Upper lobe of left lung (tissue), 6 donors: ENCODE measurements at regions not wholly inside any gene's neighbourhood (a gene's known extent, or its start where the extent isn't known, plus 50 kb on each side); places are given as distances from the start of the nearest gene placed in this dataset.

ENCODE experiments used
- ATAC-seq, 2 donors: fragments of 200-7000 bp; cut with Tn5 transposase; one replicate each; pipeline ENCODE4 v1.9.1; 2022; ENCODE audit warnings: mild to moderate bottlenecking in 2 of 2, moderate library complexity in 2 of 2; ENCODE audit not compliant: low FRiP score in 2 of 2
- DNase-seq, 2 donors: peaks; one replicate each; pipeline ENCODE4 v3.0.0-alpha.2; 2019 to 2020
- H3K27ac ChIP-seq, 4 donors: fragments of 200-600 bp; sonication (generic); one replicate each; pipeline ENCODE4 v1.5.1; 2016 to 2019
- H3K27me3 ChIP-seq, 4 donors: fragments of 200-600 bp; sonication (generic); one replicate each; pipeline ENCODE4 v1.5.1; 2017 to 2019
- H3K36me3 ChIP-seq, 4 donors: fragments of 200-600 bp; sonication (generic); one replicate each; pipeline ENCODE4 v1.5.1; 2016 to 2019
- H3K4me1 ChIP-seq, 4 donors: fragments of 200-600 bp; sonication (generic); one replicate each; pipeline ENCODE4 v1.5.1; 2018 to 2019
- H3K4me3 ChIP-seq, 4 donors: fragments of 200-600 bp; sonication (generic); one replicate each; pipeline ENCODE4 v1.5.1; 2017 to 2019; ENCODE audit warnings: mild to moderate bottlenecking in 2 of 4, moderate library complexity in 1 of 4
- H3K9me3 ChIP-seq, 4 donors: fragments of 200-600 bp; sonication (generic); one replicate each; pipeline ENCODE4 v1.5.1; 2018 to 2019
- EP300 ChIP-seq, 4 donors: sonication (generic); formaldehyde crosslinking; IDR thresholded peaks; one replicate each; pipeline ENCODE4 v1.5.1; 2017; ENCODE audit warnings: antibody characterized with exemption in 4 of 4, control low read depth in 2 of 4
- POLR2A ChIP-seq, 4 donors: fragments of 450-650 bp; IDR thresholded peaks; one replicate each; pipeline ENCODE4 v1.5.1; 2016 to 2017; ENCODE audit warnings: antibody characterized with exemption in 4 of 4, mild to moderate bottlenecking in 2 of 4
- POLR2AphosphoS5 ChIP-seq, 2 donors: sonication (generic); formaldehyde crosslinking; IDR thresholded peaks; one replicate each; pipeline ENCODE4 v1.5.1; 2017; ENCODE audit warnings: antibody characterized with exemption in 2 of 2
- WGBS, 2 donors: methylation state at CpG; one replicate each; pipeline ENCODE4 v1.1.5; 2017 to 2018; 5-methylcytosine and 5-hydroxymethylcytosine counted together
- TF ChIP-seq, protein P1 (sequence below), 6 experiments: fragments of 450-650 bp in 4 of 6; fragments of 200-600 bp in 2 of 6; sonication (generic) in 2 of 6; IDR thresholded peaks; one replicate each; pipeline ENCODE4 v1.5.1; 2016 to 2019; ENCODE audit warnings: antibody characterized with exemption in 6 of 6
- donor health status: DM: no; HTN: no; CAD: no; lungs with moderate emphysema.
- donor health status: DM: no; HTN: yes; CAD: no; lungs with severe emphysema.

DNA sequence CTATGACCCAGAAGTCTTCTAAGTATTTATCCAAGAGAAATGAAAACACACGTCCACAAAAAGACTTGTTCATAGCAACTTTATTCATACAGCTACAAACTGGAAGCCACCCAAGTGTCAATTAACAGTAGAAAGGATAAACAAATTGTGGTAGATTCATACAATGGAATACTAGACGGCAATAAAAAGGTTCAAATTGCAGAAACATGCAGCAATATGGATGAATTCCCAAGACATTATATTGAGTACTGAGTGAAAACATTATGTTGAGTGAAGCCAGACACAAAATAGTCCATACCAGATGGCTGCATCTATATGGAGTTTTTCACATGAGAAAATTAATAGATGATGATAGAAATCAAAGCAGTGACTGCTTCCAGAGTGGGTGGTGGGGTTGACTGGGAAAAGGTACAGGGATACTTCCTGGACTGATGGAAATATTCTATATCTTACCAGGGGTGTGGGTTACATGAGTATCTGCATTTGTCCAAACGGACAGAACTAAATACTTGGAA, 292.0 kb downstream of the FGFR2 start:
- H3K4me3 ChIP-seq = no peak overlapping the region
- H3K4me1 ChIP-seq = no peaks in the 10 kb centered on the region
- H3K27ac ChIP-seq = no peak overlapping the region
- DNase-seq (no peak), ATAC-seq (no peak)
- no peak for TF ChIP-seq EP300 (IDR thresholded peaks at IDR 0.05)
- TF ChIP-seq POLR2A (IDR thresholded peaks at IDR 0.05) = no peak
- TF ChIP-seq POLR2AphosphoS5 (IDR thresholded peaks at IDR 0.05) = no peak
- TF ChIP-seq, protein P1, sequence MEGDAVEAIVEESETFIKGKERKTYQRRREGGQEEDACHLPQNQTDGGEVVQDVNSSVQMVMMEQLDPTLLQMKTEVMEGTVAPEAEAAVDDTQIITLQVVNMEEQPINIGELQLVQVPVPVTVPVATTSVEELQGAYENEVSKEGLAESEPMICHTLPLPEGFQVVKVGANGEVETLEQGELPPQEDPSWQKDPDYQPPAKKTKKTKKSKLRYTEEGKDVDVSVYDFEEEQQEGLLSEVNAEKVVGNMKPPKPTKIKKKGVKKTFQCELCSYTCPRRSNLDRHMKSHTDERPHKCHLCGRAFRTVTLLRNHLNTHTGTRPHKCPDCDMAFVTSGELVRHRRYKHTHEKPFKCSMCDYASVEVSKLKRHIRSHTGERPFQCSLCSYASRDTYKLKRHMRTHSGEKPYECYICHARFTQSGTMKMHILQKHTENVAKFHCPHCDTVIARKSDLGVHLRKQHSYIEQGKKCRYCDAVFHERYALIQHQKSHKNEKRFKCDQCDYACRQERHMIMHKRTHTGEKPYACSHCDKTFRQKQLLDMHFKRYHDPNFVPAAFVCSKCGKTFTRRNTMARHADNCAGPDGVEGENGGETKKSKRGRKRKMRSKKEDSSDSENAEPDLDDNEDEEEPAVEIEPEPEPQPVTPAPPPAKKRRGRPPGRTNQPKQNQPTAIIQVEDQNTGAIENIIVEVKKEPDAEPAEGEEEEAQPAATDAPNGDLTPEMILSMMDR (IDR thresholded peaks at IDR 0.05) = no peak
- H3K27me3 ChIP-seq = no peaks in the 10 kb centered on the region
- H3K36me3 ChIP-seq = no peaks in the 10 kb centered on the region
- WGBS, 2 donors = 59% methylated on average over 3 of the region's 3 CpGs
- H3K9me3 ChIP-seq = no peaks in the 10 kb centered on the region

DNA sequence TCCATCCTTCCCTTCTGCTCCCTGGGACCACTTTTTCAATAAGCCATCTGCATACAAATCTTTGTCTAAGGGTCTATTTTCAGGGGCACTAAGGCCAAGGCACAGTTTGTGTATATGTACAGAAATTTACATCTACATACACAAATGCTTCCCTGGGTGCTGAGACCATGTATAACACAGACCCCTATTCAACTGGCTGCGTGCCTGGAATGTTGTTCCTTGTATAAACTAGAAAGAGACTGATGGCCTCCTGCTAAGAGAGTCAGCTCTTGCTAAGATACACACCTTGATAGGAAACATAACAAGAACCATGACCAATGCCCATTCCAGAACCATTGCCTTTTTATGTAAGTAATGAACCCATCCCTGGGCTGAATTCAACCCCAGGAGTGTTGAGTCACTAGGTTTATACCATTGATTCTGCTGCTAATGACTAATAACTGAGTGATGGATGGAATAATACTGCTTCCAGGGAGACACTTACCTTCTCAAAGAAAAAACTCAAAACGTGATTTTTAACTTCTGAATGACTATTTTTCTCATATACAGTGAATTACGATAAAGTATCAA, 290.7 kb downstream of the FGFR2 start:
- no peak overlapping the region for H3K27ac ChIP-seq

DNA sequence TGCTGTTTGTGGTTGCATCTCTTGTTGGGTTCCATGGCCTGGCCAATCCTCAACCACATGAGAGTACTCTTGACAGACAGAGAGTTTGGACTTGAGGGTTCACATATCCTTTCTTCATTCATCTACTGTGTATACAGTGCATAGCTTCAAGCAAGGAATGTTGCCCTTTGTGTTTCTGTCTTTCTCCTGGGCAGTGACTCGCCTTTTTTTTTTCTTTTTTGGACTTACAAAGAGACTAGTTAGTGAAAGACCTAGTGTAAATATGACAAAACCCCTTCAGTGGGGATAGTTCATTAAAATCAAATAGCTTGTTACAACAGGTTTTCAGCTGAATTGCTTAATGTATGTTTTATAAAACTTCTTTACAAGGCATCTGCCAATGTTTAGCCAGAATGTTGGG, 290.2 kb downstream of the FGFR2 start:
- Histone ChIP-seq H3K36me3 (no peaks in the 10 kb centered on the region), H3K9me3 (no peaks in the 10 kb centered on the region), H3K27ac (no peak overlapping the region), H3K4me1 (no peaks in the 10 kb centered on the region), H3K4me3 (no peak overlapping the region), H3K27me3 (no peaks in the 10 kb centered on the region)
- 67 to 91% methylated on average over 1 of the region's 1 CpG for WGBS, 2 donors
- DNase-seq (no peak), ATAC-seq (no peak)
- TF ChIP-seq POLR2AphosphoS5 (IDR thresholded peaks at IDR 0.05) (no peak), EP300 (IDR thresholded peaks at IDR 0.05) (no peak)

More for the DNA sequence above, 290.7 kb downstream of the FGFR2 start:
- Histone ChIP-seq H3K9me3 (no peaks in the 10 kb centered on the region), H3K27me3 (no peaks in the 10 kb centered on the region), H3K4me3 (no peak overlapping the region), H3K4me1 (no peaks in the 10 kb centered on the region), H3K36me3 (no peaks in the 10 kb centered on the region)
- 74 to 75% methylated on average over 2 to 3 of the region's 3 CpGs for WGBS, 2 donors
- ATAC-seq = no peak
- DNase-seq = no peak
- no peak for TF ChIP-seq EP300 (IDR thresholded peaks at IDR 0.05)
- TF ChIP-seq, protein P1 (IDR thresholded peaks at IDR 0.05) = no peak
- no peak for TF ChIP-seq POLR2AphosphoS5 (IDR thresholded peaks at IDR 0.05)
- TF ChIP-seq POLR2A (IDR thresholded peaks at IDR 0.05) = no peak

DNA sequence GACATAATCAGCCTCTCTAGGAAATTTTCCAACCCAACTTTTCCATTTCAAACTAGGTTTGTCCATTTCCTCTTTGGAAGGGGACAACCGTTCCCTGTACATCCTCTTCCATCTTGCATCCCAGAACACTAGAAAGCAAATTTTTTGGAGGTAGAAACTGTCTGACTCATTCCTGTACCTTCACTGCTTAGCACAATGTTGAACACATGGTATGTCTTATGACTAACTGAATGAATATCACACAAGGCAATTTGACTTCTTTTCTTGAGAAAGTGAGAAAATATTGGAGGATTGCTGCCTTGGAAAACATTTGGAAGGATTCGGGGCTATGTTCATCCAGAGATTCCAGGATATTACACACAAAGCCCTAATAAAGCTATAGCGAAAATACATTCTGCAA, 289.1 kb downstream of the FGFR2 start:
- DNase-seq (no peak), ATAC-seq (no peak)
- H3K9me3 ChIP-seq = no peaks in the 10 kb centered on the region
- no peaks in the 10 kb centered on the region for H3K4me1 ChIP-seq
- H3K27me3 ChIP-seq = no peaks in the 10 kb centered on the region
- TF ChIP-seq EP300 (IDR thresholded peaks at IDR 0.05) = no peak
- TF ChIP-seq POLR2AphosphoS5 (IDR thresholded peaks at IDR 0.05) = no peak
- no peak for TF ChIP-seq POLR2A (IDR thresholded peaks at IDR 0.05)
- TF ChIP-seq, protein P1 (IDR thresholded peaks at IDR 0.05) = no peak
- no peak overlapping the region for H3K27ac ChIP-seq
- no peak overlapping the region for H3K4me3 ChIP-seq
- no peaks in the 10 kb centered on the region for H3K36me3 ChIP-seq
- 80 to 85% methylated on average over 3 of the region's 3 CpGs for WGBS, 2 donors

DNA sequence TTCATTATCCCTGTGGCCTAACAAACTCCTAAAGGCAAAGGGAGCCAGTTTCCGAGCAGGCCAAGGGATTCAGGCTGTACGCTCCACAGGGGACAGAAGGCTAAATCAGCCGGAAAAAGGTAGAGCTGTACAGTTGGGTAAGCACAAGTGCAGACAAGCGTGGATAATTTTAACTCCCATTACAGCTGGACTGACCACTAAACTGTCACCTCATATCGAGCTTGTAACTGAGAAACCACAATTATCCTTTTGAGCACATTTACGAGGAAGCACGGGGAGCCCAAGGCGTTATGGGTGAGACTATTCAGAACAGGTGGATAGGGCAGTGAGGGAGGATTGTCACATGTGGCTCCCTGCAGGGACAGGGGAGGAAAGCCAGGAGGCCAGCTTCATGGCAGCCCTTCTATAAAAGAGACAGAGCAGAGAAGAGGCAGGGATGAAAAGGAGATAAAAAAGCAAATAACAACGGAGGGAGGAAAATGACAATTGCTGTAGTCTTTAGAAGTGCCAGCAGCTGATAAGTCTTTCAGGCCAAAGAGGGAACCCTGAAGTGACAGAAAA, 288.0 kb downstream of the FGFR2 start:
- Histone ChIP-seq H3K36me3 (no peaks in the 10 kb centered on the region), H3K27me3 (no peaks in the 10 kb centered on the region), H3K4me3 (no peak overlapping the region), H3K27ac (no peak overlapping the region), H3K4me1 (no peaks in the 10 kb centered on the region), H3K9me3 (no peaks in the 10 kb centered on the region)
- WGBS, 2 donors = 53 to 68% methylated on average over 9 of the region's 9 CpGs
- DNase-seq = no peak
- no peak for ATAC-seq
- TF ChIP-seq POLR2AphosphoS5 (IDR thresholded peaks at IDR 0.05) = no peak
- TF ChIP-seq, protein P1 (IDR thresholded peaks at IDR 0.05) = no peak
- no peak for TF ChIP-seq EP300 (IDR thresholded peaks at IDR 0.05)
- TF ChIP-seq POLR2A (IDR thresholded peaks at IDR 0.05) = no peak
